Vagina (tissue), 2 donors: ENCODE measurements at regions not wholly inside any gene's neighbourhood (a gene's known extent, or its start where the extent isn't known, plus 50 kb on each side); places are given as distances from the start of the nearest gene placed in this dataset.
A peak's percentile ranks its signal among the peaks of the same experiment; 100 is the strongest.

Experiments used
- DNase-seq, 2 donors: peaks; one replicate each; pipeline ENCODE4 v3.0.0-alpha.2; 2017; ENCODE audit errors: extremely low spot score in 2 of 2
- H3K27ac ChIP-seq: fragments of 200-600 bp; sonication (generic); one replicate; pipeline ENCODE4 v1.5.1; 2019
- H3K27me3 ChIP-seq: fragments of 200-600 bp; sonication (generic); one replicate; pipeline ENCODE4 v1.5.1; 2019
- H3K36me3 ChIP-seq, 2 donors: fragments of 200-600 bp; sonication (generic); one replicate each; pipeline ENCODE4 v1.5.1; 2017 to 2019
- H3K4me1 ChIP-seq: fragments of 200-600 bp; sonication (generic); one replicate; pipeline ENCODE4 v1.5.1; 2019
- H3K4me3 ChIP-seq, 2 donors: fragments of 200-600 bp; sonication (generic); 1 replicate in 1 of 2; 2 replicates in 1 of 2; pipeline ENCODE4 v1.5.1; 2016 to 2019
- H3K9me3 ChIP-seq: fragments of 200-600 bp; sonication (generic); one replicate; pipeline ENCODE4 v1.5.1; 2019
- POLR2A ChIP-seq, 2 donors: fragments of 450-650 bp; IDR thresholded peaks; one replicate each; pipeline ENCODE4 v1.6.1; 2017; ENCODE audit warnings: antibody characterized with exemption in 2 of 2, mild to moderate bottlenecking in 2 of 2, moderate library complexity in 2 of 2
- POLR2AphosphoS5 ChIP-seq, 2 donors: sonication (generic); formaldehyde crosslinking; IDR thresholded peaks; one replicate each; pipeline ENCODE4 v1.9.0; 2017; ENCODE audit warnings: antibody characterized with exemption in 2 of 2, mild to moderate bottlenecking in 2 of 2, low read depth in 1 of 2; ENCODE audit not compliant: insufficient read depth in 1 of 2
- intact Hi-C: fragments of 100-400 bp; cut with DNase I; formaldehyde crosslinking; loops from one replicate; pipeline ENCODE4 v1.15.1; 2023
- TF ChIP-seq, protein P1 (sequence below), 3 experiments: fragments of 450-650 bp in 2 of 3; fragments of 200-600 bp in 1 of 3; sonication (generic) in 1 of 3; IDR thresholded peaks; one replicate each; pipeline ENCODE4 v1.5.1; 2017 to 2019; ENCODE audit warnings: antibody characterized with exemption in 3 of 3, mild to moderate bottlenecking in 2 of 3, moderate library complexity in 2 of 3

DNA sequence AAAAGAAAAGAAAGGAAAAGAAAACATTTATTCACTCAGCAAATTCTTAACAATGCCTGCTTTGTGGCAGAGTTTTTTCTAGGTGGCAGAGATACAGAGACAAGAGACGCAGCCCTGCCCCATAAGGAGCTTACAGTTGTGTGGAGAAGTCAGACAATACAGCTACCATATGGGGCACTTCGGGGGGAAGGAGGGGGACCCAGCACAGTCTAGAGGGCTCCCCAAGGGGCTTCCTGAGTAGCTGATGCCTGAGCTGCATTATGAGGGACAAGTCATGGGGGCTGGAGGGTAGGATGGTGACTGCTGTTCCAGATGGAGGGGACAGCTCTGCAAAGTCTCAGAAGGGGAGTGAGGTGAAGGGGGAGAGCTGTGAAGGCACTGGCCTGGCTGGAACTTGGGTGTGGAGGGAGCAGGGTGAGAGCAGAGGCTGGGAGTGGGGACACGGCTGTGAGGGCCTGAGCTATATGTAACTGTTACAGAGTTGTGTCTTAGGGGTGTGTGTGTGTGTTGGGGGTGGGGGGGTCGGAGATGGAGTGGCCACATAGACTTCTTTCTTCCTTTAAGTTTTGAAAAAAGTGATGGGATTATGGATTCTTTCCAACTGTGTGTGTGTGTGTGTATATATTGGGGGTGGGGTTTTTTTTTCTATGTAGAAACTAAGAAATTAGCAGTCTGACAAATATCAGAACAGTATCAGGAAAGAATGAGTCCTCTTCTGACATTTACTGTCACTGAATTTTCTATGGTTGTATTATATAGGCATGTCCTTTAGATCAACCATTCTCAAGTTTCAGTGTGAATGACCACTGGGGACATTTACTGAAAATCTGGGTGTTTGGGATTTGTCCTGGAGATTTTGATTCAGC lies 66.0 kb upstream of the HAAO start:
- TF ChIP-seq, protein P1, sequence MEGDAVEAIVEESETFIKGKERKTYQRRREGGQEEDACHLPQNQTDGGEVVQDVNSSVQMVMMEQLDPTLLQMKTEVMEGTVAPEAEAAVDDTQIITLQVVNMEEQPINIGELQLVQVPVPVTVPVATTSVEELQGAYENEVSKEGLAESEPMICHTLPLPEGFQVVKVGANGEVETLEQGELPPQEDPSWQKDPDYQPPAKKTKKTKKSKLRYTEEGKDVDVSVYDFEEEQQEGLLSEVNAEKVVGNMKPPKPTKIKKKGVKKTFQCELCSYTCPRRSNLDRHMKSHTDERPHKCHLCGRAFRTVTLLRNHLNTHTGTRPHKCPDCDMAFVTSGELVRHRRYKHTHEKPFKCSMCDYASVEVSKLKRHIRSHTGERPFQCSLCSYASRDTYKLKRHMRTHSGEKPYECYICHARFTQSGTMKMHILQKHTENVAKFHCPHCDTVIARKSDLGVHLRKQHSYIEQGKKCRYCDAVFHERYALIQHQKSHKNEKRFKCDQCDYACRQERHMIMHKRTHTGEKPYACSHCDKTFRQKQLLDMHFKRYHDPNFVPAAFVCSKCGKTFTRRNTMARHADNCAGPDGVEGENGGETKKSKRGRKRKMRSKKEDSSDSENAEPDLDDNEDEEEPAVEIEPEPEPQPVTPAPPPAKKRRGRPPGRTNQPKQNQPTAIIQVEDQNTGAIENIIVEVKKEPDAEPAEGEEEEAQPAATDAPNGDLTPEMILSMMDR (IDR thresholded peaks at IDR 0.05) = no peak
- TF ChIP-seq POLR2AphosphoS5 (IDR thresholded peaks at IDR 0.05; ENCODE audit: insufficient read depth in 1 of 2, low read depth in 1 of 2) (no peak), POLR2A (IDR thresholded peaks at IDR 0.05) (no peak)
- Histone ChIP-seq H3K4me1 (peaks cover 53% of the 10 kb centered on the region), H3K27me3 (no peaks in the 10 kb centered on the region), H3K36me3 (no peaks in the 10 kb centered on the region), H3K4me3 (no peak overlapping the region), H3K9me3 (no peaks in the 10 kb centered on the region), H3K27ac (no peak overlapping the region)
- intact Hi-C loops = loop anchor here (5.0 kb wide), 1 partner anchor 79 kb away; no protein-coding TSS in a partner anchor
- no peak for DNase-seq

DNA sequence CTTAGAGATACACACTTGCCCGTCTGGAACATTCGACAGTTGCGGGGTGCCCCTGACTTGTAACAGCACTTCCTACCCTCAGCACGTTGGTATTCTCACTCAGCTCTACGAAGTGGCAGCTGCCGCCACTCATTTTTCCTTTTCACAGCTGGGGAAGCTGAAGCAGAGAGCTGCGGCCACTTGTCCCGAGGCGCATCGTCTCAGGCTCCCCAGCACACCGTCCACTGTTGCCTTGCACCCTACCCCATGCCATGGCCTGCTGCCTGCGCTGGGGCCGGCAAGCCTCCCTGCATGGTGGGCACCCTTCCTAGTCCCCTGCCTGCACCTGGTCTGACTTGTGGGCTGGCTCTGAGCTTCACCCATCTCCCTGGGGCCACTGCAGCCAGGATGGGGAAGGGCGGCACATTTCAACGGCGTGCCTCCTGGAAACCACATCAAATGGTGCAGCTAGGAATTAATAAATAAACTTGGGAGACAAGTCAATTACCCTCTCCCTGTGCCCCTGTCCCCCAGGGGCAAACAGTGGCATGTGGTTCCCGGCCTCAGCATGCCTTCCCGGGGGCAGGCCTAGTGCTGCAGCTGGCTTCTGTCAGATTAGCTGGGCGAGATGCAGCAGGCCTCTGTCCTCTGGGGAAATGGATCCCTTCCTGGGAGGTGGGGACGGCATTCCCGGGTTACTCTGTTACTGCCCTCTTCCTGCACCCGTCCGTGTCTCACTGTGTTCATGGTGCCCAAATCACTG lies 64.7 kb upstream of the HAAO start:
- H3K27ac ChIP-seq = peak overlapping the region; percentile 86
- H3K4me1 ChIP-seq = peaks cover 65% of the 10 kb centered on the region
- no peaks in the 10 kb centered on the region for H3K36me3 ChIP-seq
- no peak for DNase-seq
- no peak for TF ChIP-seq POLR2A (IDR thresholded peaks at IDR 0.05)
- TF ChIP-seq POLR2AphosphoS5 (IDR thresholded peaks at IDR 0.05; ENCODE audit: insufficient read depth in 1 of 2, low read depth in 1 of 2) = peak in 1 of 2 donors; percentile 23
- TF ChIP-seq, protein P1 (IDR thresholded peaks at IDR 0.05) = no peak
- intact Hi-C loops = loop anchor here (5.0 kb wide), 1 partner anchor 80 kb away; no protein-coding TSS in a partner anchor
- no peak overlapping the region for H3K4me3 ChIP-seq
- H3K9me3 ChIP-seq = no peaks in the 10 kb centered on the region
- H3K27me3 ChIP-seq = no peaks in the 10 kb centered on the region

- Histone ChIP-seq H3K36me3 (no peaks in the 10 kb centered on the region), H3K9me3 (no peaks in the 10 kb centered on the region), H3K4me3 (no peak overlapping the region), H3K27me3 (no peaks in the 10 kb centered on the region), H3K27ac (peak overlapping the region; percentile 86), H3K4me1 (peaks cover 73% of the 10 kb centered on the region)
- intact Hi-C loops = loop anchor here (5.0 kb wide), 1 partner anchor 81 kb away; no protein-coding TSS in a partner anchor
- TF ChIP-seq POLR2AphosphoS5 (IDR thresholded peaks at IDR 0.05; ENCODE audit: insufficient read depth in 1 of 2, low read depth in 1 of 2) = no peak
- TF ChIP-seq, protein P1 (IDR thresholded peaks at IDR 0.05) = no peak
- TF ChIP-seq POLR2A (IDR thresholded peaks at IDR 0.05) = no peak
- DNase-seq = no peak
Observed at GRCh38 chr2:42856106-42856860, 63.9 kb upstream of the HAAO start.

DNA sequence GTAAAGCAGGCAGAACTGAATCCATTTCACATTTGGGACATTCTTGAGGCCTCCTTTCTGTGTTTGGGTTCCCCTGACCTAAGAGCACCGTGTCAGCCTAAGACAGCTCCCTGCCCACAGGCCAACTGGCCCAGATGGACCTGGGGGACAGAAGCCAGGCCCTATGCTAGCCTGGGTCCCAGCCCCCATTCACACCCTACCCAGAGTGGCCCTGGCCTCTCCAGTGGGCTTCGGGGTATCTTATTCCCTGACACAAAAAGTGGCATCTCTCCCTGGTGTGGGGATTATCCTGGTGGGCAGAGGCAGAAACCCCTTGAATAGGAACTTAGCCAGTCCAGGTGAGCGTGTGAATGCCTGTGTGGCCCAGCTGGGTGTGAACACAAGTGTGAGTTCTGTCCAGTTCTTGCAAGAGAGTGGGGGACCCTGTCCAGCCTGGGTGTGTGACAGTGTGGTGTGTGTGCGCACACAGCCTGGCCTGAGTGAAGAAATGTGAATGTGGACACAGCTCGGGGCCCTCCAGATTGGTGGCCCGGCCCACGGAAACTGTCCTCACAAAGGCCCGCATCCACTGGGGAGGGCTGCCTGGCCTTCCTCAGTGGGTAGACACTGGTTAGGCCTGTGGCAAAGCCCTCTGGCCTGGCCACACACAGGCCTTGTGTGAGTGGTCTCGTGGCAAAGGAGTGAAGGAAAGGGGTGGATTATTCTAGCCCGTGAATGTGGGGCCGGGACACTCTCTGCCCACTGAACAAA lies 63.0 kb upstream of the HAAO start:
- Histone ChIP-seq H3K4me1 (peaks cover 77% of the 10 kb centered on the region), H3K9me3 (no peaks in the 10 kb centered on the region), H3K27me3 (no peaks in the 10 kb centered on the region), H3K36me3 (no peaks in the 10 kb centered on the region), H3K27ac (peak overlapping the region; percentile 86), H3K4me3 (no peak overlapping the region)
- intact Hi-C loops = loop anchor here (5.0 kb wide), 1 partner anchor 82 kb away; no protein-coding TSS in a partner anchor
- no peak for DNase-seq
- TF ChIP-seq POLR2A (IDR thresholded peaks at IDR 0.05) = no peak
- TF ChIP-seq, protein P1 (IDR thresholded peaks at IDR 0.05) = no peak
- no peak for TF ChIP-seq POLR2AphosphoS5 (IDR thresholded peaks at IDR 0.05; ENCODE audit: insufficient read depth in 1 of 2, low read depth in 1 of 2)
